ENCODE measurements at regions not wholly inside any gene's neighbourhood (a gene's known extent, or its start where the extent isn't known, plus 50 kb on each side); places are given as distances from the start of the nearest gene placed in this dataset.

- no peak for TF ChIP-seq CTCF (IDR thresholded peaks at IDR 0.05; ENCODE audit: control insufficient read depth, insufficient read depth, low read depth, low read length, missing control alignments)
- DNase-seq (ENCODE audit: low read depth), result no peak
- no peak overlapping the region for H3K4me3 ChIP-seq (ENCODE audit: control insufficient read depth, low read depth, low read length)
Observed at GRCh38 chr15:70453238-70453637, 310.1 kb downstream of the UACA start.

GRCh38 chr15:70451821-70452653 is 311.3 kb downstream of the UACA start:
- DNase-seq (ENCODE audit: low read depth), result no peak
- no peak for TF ChIP-seq CTCF (IDR thresholded peaks at IDR 0.05; ENCODE audit: control insufficient read depth, insufficient read depth, low read depth, low read length, missing control alignments)
- H3K4me3 ChIP-seq (ENCODE audit: control insufficient read depth, low read depth, low read length), result no peak overlapping the region

- TF ChIP-seq CTCF (IDR thresholded peaks at IDR 0.05; ENCODE audit: control insufficient read depth, insufficient read depth, low read depth, low read length, missing control alignments), result no peak
- no peak for DNase-seq (ENCODE audit: low read depth)
Observed at GRCh38 chr15:70450142-70450443, 313.3 kb downstream of the UACA start.

GRCh38 chr15:70449311-70450141 is 313.8 kb downstream of the UACA start:
- H3K4me3 ChIP-seq (ENCODE audit: control insufficient read depth, low read depth, low read length), result no peak overlapping the region
- DNase-seq (ENCODE audit: low read depth), result no peak
- TF ChIP-seq CTCF (IDR thresholded peaks at IDR 0.05; ENCODE audit: control insufficient read depth, insufficient read depth, low read depth, low read length, missing control alignments), result no peak

More at GRCh38 chr15:70450142-70450443, 313.3 kb downstream of the UACA start:
- H3K4me3 ChIP-seq (ENCODE audit: control insufficient read depth, low read depth, low read length), result no peak overlapping the region

GRCh38 chr15:70447928-70448698 is 315.2 kb downstream of the UACA start:
- TF ChIP-seq CTCF (IDR thresholded peaks at IDR 0.05; ENCODE audit: control insufficient read depth, insufficient read depth, low read depth, low read length, missing control alignments), result no peak
- H3K4me3 ChIP-seq (ENCODE audit: control insufficient read depth, low read depth, low read length), result no peak overlapping the region
- no peak for DNase-seq (ENCODE audit: low read depth)

- no peak for DNase-seq (ENCODE audit: low read depth)
- H3K4me3 ChIP-seq (ENCODE audit: control insufficient read depth, low read depth, low read length), result no peak overlapping the region
- TF ChIP-seq CTCF (IDR thresholded peaks at IDR 0.05; ENCODE audit: control insufficient read depth, insufficient read depth, low read depth, low read length, missing control alignments), result no peak
Observed at GRCh38 chr15:70447521-70447920, 315.8 kb downstream of the UACA start.

Measured in AG09309 (cell line).